Activated CD4-positive, alpha-beta T cell treated with anti-CD3 and anti-CD28 coated beads, Interleukin-10, Interleukin-2, amounts not matched to agents 100 ng/mL and 50 ng/mL, durations not matched to agents 16 hours and 8 hours (primary cell): ENCODE measurements at regions not wholly inside any gene's neighbourhood (a gene's known extent, or its start where the extent isn't known, plus 50 kb on each side); places are given as distances from the start of the nearest gene placed in this dataset.
"Not testable (repeated sequence)": the region's sequence is repeated elsewhere in the genome, so short reads cannot be mapped to it uniquely, and the experiment has no call there.

Source experiments
- DNase-seq: peaks from one replicate; pipeline ENCODE4 v3.0.0-alpha.2; 2020

DNA sequence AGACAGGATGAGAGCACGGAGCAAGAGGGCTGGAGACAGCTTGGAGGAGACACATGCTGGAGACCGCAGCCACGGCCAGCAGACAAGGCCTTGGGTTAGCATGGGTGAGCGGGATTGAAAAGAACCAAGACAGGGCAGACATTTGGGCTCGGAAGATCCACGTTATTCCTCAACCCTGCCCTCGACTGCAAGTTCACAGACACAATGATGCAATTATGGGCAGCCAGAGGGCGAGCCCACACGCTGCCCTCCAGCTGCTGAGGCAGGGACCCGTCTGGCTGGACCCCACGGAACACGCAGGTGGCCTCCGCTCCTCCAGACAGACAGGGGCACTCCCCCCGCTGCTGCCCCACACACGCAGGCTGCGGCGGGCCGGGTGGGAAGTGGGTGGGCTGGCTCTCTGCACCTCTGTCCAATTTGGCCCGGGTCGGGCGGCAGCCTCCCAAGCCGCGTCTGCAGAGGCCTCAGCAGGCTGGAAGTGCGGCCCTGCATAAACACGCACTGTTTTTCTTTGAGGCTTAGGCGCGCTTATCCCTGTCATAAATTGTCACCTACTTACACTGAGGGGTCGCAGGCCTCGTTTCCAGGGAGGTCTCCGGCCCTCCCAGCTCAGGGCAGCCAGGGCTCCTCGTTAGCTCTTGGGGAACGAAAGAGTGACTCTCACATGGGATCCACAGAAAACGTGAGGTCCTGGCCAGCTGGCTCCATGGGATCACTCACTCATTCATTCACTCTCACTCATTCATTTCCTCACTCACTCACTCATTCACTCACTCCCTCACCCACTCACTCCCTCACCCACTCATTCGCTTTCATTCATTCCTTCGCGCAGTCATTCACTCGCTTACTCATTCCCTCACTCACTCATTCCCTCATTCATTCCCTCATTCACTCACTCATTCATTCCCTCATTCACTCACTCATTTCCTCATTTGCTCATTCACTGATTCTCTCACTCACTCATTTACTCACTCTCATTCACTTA is 303.9 kb downstream of the C16orf95 start:
- DNase-seq: no peak

DNA sequence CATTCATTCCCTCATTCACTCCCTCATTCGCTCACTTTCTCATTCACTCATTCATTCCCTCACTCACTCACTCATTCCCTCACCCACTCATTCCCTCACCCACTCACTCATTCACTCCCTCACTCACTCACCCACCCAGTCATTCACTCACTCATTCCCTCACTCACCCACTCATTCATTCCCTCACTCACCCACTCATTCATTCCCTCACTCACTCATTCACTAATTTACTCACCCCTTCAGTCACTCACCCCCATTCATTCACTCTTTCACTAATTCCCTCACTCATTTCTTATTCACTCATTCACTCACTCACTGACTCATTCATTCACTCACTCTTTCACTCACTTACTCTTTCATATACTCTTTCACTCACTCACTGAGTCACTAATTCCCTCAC is 303.1 kb downstream of the C16orf95 start:
- DNase-seq: no peak

DNA sequence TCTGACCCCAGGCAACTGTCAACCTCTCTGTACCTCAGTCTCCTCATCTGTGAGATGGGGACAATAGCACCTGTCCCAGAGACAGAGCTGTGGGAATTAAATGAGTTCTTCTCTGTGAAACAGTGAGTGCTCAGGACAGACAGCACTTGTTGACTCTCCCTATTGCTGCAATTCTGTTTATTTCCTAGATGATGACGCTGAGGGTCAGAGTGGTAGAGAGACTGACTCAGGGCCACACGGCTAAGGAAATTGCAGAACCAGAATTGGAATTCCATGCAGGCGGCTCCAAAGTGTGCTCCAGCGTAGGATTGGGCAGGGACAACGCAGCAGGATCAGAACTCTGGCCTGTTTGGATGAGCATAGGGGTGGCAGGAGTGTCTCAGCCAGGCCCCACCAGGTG is 302.2 kb downstream of the C16orf95 start:
- DNase-seq: no peak

DNA sequence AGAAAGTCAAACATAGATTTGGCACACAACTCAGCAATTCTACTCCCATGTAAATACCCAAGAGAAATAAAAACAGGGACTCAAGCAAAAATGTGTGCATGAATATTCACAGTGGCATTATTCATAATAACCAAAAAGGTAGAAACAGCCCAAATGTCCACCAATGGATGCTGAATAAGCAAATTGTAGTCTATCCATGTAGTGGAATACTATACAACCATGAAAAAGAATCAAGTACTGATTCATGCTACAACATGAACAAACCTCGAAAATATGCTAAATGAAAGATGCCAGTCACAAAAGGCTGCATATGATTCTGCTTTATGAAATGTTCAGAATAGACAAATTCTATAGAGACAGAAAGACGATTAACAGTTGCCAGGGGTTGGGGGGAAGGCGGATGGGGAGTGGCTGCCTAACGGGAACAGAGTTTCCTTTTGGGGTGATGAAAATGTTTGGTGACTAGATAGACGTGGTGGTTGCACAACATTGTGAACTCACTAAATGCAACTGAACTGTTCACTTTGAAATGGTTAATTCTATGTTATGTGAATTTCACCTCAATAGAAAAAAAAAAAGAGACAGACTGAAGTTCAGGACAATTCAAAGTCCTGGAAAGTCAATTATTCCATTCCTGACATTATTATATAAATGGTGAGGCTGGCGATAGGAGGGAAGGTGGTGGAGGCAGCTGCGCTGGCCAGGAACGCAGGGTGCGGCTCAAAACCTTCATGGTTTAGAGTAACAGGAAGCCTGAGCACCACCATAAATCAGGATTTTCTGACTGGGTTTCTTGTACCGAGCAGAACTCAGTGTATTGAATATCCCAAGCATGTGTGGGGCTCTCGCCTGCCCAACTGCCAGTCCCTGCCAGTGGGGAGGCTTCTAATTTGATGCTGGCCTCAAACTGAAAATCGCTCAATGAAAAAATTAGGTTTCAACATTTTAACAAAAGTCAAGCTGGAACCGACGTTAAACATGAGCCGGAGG is 300.9 kb downstream of the C16orf95 start:
- no peak for DNase-seq

DNA sequence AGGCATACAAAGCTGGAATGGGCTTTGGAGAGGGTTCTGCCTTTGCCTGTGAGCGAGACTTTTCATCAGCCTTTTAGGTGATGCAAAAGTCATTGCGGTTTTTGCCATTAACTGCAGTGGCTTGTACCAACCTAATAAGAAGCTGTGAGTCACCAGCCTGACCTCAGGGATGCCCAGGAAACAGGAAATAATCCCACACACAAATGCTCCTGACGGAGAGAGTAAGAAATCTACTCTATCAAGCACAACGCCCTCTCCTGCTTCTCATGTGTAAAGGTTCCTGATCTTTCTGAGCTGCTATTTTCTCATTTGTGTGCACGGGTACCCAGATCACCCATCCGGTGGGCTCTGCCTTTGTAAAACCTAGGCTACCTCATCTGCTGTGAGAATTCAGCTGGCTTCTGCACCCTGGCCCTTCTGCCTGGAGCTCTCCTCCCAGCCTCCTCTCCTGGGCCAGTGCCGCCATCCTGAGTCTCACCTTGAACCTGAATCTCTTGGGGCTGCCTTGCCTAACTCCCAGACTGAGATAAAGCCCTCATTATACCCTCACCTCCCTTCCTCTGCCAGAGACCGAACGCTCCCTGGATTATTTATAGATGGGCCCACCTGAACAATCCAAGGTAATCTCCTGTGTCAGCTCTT is 299.7 kb downstream of the C16orf95 start:
- DNase-seq: peak; percentile 6

DNA sequence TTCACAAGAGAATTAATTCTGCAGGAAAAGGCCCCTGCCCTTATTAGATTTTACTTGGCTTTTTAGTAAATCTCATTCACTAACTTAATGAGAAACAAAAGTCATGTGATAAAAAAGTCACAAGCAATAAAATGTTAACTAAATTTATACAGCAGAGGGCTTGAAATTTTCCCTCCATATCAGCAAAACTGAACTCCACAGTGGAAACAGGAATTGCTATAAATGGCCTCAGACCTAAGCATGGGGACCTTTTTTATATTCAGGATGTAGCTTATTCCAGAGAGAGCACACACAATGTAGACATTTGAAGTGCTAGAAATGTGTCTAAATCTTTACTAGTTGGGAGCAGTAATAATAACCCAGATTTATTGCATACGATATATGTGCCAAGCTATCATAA is 291.5 kb downstream of the C16orf95 start:
- DNase-seq: no peak

DNA sequence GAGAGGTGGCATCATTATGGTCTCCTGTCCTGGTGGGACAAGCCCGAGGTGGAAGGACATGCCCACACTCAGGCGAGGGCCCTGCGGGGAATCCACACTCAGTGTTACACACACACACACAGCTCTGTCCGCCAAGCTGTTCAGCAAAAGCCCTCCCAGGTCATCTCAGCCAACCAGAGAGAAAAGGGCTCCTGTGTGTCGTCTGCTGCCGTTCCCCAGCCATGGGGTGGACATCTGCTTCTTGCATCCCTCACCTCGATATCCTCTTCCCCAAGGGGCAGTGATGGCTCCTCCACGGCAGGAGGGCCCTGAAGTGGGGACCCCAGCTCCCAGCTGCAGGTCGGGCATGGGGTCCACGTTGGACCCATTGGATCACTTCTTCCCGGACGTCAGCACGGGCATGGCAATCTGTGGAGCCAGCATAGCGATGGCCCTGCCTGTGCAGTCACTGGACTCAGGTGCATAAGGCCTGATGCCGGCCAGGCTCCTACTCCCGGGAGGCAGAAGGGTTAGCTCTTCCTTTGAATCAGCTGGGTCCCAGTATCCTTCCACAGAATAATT is 290.1 kb downstream of the C16orf95 start:
- DNase-seq: no peak

DNA sequence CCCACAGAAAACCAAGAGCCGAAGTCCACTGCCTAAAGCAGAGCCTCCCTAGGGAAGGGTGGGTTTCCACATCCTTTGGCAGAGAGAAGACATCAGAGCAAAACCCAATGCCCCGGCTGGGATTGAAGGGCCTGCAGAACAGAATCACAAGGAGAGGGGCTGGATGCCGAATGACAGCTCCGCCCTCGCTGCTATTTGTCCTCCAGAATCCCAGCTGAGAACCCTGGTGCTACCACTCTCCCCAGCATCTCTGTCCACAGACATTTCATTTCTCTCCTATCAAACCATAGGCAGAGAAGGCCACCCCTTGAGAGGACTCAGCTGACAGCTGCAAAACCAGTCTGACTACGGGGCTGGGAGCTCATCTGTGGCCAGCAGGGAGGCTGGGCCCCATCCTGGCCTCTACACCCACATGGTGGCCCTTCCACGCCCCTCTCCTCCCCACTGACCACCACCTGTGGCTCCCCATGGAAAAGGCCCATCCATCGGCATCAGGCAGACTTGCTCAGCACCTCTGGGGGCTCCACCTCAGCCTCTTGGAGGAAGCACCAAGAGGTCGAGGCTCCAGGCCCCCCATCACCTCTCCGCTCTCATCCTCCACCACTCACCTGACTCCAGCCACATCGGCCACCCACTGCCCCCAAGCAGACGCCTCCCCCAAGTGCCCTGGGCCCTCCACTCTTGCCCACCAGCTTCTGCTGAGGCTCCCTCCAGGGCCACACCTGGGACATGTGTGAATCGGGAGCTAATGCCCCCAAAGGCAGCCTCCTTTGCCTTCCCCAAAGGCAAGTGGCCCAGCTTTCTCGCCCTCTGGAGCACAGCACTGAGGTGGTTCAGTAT is 288.5 kb downstream of the C16orf95 start:
- no peak for DNase-seq

DNA sequence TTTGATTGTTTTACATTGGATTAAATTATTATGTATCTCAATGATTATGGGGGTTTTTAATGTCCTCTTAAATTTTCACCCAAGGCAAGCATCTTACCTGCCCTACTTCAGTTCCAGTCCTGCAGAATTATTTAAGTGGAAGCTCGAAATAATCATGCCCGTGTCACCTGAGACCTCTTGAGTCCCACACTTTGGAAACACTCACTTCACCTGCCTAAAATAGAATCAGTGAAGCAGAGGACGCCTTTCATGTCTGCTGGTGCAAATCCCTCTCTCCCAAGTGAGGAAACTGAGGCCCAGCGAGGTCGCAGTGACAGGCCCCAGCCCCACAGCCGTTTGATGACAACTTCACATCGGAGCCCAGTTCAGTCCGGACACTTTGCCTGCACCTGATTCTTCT is 284.6 kb downstream of the C16orf95 start:
- DNase-seq: no peak

DNA sequence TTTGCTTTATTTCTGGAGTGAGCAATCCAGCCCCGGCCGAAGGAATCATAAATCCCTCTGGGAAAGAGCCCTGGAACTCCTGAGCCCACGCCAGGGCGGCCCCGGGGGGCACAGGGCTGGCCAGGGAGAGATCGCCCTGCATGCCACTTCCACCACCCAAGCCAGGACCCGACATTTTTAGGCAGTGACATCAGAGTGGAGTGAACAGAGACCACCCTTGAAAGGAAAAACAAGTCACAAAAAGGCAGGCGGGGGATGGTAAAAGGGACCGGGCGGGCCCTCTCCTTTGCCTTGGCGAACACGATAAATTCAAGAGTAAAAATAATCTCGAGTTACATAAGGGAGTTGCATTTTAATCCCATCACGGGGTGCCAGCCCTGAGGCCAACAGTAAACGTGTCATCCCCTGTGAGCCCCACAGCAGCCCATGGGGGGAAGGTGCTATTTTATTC is 284.1 kb downstream of the C16orf95 start:
- DNase-seq: no peak

DNA sequence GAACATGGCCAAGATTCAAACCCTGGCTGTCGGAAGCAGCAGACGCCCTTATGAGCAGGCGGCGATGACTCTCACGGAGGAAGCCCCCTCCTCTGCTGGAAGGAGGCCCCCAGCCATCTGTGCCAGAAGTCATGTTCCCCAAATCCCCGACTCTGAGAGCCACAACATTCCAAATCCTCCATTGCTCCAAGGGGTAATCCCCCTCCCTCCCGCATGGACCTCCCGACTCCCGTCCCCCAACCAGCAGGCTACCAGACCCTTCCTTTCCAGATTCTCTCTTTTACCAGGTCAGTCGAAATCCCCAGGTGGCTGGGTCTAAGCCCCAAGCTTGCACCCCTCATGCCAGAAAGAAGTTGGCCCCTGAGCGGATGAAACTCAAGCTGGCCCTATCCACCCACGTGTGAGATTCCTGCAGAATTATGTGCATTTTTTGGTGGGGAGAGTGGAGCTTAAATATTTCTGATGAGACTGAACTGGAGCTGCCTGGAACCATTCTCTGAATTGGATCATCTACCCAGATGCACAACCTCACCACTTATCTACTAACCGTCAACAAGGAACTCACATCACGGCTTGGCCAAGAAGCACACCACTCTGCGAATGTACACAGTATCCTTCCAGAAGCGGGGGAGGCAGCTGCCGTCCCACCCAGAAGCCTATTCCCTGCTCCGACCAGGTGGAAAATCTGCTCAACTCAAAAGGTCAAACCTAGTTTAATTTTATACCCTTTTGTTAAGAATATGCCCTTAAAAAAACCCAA is 283.5 kb downstream of the C16orf95 start:
- DNase-seq: no peak

DNA sequence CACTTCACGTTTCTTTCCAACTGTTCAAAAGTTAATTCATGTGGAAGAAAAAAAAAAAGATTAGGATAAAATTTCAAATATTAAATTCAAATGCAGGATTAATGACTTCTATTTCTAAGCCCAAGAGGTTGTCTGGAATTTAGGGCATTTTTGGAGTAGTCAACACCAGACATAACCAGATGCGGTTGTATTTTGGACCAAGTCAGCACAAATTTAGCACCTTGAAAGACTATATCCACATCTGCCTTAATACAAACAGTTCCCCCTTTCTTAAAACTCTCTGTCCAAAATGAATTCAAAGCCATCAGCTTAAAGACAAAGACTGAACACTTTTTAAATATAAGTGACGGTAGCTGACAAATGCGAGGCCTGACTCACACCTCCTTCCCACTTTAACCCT is 282.9 kb downstream of the C16orf95 start:
- DNase-seq: no peak

DNA sequence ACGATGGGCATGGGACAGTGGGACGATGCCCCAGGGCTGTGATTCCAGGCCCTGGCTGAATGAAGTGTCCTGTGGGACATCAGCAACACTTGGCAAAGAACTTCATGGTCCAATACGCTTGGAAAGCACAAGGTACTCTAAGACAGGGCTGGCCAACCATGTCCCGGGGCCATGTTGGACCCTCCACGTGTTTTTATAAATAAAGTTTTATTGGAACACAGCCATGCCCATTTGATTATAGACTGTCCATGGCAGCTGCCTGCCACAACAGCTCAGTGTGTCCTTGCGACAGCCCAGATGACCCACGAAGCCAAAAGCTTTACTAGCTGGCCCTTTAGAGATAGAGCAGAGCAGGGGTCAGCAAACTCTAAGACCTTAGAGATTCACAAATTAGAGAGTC is 282.1 kb downstream of the C16orf95 start:
- no peak for DNase-seq

DNA sequence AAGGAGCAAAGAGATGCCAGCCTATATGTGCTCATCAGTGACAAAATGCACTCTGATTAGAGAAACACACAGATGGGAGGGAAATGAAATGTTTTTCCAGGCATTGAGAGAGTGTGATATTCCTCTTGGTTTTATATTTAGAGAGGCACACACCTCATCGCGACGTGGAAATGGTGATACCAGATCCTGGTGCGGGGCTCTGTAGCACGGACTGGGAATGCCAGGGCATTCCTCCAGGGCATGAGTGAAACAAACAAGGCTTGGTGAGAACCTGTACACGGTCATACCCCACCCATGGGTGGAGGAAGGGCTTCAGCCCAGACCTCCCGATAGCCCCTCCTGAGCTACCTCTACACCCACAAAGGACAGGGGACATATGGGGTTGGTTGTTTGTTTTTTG is 280.2 kb downstream of the C16orf95 start:
- DNase-seq: no peak

DNA sequence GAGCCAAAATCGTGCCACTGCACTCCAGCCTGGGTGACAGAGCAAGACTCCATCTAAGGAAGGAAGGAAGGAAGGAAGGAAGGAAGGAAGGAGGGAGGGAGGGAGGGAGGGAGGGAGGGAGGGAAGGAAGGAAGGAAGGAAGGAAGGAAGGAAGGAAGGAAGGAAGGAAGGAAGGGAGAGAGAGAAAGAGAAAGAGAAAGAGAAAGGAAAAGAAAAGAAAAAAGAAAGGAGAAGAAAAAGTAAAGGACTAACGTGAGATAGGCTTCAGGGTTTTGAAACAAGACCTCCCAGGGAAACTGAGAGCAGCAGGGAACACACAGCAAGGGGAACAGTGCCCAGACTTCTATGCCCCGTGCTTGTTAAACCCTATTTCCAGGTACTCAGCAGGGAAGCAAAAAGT is 278.7 kb downstream of the C16orf95 start:
- not testable (repeated sequence) for DNase-seq

DNA sequence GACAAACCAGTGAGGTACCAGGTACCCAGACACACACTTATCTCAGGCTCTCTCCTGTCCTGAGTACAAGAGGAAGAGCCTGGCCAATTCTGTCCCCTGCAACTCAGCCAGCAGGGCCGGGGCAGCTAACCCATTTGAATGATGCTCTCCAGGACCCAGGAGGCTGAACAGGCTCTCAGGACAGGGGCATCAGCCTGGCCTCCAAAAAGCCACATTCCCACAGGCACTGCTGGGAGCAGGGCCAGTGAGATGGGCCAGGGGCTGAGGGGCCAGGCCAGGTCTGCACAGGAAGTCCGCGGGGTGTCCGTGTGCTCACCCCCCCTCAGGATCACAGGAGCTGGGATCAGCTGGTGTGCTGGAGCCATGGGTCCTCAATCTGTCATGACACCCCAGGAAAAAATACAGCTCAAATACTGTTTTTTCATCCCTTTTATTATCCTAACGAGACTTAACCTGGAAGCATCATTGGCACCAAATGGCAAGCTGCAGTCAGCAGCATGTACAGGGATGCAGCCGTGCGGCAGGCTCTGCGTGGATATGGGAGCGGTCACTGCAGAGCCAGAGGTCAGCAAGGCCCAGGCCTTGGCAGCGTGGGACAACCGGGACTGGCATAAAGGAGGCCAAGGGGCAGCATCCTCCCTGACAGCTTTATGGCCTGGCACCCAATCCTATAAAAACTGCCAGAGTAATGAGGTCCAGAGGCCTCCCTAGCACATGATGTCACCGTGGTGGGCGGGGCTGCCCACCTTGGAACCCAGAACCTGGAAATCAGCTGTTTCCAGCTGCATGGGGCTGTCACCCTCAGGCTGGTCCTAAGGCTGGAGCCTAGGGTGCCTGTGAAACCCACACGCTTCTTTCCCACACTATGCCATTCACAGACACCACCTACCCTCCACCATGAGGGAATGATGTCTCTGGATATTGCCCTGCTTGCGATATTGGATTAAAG is 276.7 kb downstream of the C16orf95 start:
- DNase-seq: no peak

DNA sequence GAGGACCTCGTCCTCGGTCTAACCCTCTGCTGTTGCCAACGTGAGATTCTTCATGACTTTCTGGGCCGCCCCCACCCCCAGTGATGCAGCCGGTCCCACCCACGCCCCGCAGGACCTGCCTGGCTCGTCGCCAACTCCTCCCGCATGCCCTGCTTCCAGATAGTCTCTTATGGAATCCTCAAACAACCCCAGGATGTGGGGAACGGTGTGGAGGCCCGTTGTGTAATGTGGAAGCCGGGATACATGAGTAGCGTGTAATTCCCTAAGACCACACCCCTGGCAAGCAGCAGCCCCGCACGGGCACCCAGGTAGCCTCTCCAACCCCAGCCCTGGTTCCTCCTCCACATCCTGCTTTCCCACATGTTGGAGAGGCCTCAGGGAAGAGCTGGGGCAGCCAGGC is 275.9 kb downstream of the C16orf95 start:
- no peak for DNase-seq

DNA sequence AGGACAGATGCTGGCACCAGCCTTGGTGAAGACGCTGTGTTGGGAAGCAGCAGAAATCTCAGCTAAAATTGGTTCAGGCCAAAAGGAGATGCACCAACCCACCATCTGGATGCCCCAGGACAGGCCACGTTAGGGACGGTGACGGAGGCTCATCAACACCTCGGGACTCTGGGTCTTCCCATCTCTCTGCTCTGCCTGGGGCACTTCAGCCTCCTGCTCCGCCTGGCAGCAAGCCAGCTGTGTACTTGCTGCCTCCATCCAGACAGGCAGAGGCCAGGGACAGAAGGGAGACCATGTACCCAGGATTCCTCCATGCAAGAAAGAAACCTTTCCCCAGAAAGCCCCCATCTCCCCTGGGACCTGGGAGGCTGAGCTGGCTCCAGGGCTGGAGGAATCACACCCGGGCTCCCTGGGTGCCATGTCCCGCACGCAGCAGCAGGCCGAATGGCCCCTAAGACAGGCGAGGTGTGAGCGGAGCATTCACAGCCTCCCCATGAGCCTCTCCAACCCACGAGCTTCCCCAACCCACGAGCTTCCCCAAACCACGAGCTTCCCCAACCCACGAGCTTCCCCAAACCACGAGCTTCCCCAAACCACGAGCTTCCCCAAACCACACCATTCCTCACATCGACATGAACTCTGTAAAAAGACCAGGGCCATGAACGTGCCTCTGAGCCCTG is 274.5 kb downstream of the C16orf95 start:
- DNase-seq: no peak
